Head of caudate nucleus (tissue), 42 donors: ENCODE measurements at regions not wholly inside any gene's neighbourhood (a gene's known extent, or its start where the extent isn't known, plus 50 kb on each side); places are given as distances from the start of the nearest gene placed in this dataset.
A peak's percentile ranks its signal among the peaks of the same experiment; 100 is the strongest.

Experiments
- DNase-seq, 42 donors: peaks; one replicate each; pipeline versions ENCODE4 v3.0.0 to v3.0.0-alpha.2; 2020 to 2021; ENCODE audit warnings: mixed read lengths in 7 of 42
- intact Hi-C: fragments of 100-400 bp; cut with DNase I; formaldehyde crosslinking; loops from one replicate; pipeline ENCODE4 v1.15.0; 2022

DNA sequence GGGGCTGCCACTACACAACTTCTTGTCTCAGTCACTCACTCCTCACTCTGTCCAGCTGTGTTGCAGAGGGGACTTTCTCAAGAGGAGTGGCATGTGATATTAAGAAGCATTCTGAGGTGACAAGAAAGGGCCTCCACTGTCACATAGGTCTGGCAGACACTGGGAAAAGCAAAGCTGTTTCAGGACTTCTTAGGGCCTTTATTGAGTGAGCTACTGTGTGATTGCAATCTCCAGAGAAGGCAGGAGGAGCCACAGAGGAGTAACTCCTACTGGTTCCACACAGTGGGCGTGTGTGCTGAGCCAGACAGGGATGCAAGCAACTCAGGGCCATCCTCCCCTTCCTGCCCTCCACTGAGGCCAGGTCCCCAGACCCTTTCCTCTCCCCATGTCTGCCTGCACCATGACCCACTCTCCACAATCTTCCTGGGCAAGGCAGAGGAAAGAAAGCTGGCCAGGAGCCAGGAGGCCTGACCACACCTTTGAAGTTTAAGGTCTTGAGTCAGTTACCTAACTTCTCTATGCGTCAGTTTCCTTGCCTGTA is 262.0 kb upstream of the ZMIZ1 start:
- no peak for DNase-seq
- intact Hi-C loops: no loop called here

DNA sequence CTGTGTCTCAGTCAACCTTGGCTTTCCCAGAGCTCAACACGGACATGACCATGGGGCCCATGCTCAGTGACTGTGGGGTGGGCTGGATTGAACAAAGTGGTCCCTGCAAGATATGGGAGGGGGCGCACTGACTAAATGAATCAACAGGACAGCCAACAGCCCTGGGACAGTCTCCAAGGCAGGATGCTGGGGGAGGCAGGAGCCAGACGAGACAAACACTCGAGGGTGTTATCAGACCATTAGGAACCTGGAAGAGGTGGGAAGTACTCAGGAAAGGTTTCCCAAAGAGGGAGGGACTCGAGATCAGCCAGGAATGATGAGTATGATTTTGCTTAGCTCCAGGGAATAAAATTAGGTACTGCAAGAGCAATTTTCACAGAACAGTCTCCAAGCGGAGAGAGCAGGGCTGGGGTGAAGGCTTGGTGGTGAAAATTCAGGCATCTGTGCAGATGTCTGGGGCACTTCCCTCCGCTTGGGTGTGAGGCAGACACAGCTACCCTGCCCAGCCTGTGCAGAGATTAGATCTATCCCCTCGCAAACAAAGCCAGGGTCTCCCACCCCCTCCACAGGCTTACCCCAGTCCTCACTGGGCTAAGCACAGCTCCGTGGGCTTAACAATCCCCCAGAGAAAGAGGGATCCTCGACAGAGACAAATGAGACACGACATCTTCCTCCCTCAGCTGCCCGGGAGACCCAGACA is 261.1 kb upstream of the ZMIZ1 start:
- DNase-seq: no peak
- intact Hi-C loops: no loop called here

DNA sequence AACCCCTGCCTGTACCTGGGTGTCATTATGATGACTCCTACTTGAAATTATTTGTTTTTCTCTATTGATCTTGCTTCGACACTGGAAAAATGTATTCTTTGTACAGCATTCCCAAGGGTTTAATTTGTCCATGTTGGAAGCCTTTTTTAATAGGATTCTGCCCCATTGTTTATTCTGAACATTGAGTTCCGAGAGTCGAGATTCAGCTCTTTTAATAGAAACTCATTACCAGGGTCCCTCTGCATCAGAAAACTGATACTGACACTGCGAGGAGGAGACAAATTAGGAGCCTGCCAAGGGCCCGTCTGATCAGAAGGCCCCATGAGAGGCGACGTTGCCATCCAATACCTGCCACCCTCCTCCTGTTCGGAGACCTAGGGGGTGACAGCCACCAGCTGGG is 260.5 kb upstream of the ZMIZ1 start:
- intact Hi-C loops: no loop called here
- no peak for DNase-seq

DNA sequence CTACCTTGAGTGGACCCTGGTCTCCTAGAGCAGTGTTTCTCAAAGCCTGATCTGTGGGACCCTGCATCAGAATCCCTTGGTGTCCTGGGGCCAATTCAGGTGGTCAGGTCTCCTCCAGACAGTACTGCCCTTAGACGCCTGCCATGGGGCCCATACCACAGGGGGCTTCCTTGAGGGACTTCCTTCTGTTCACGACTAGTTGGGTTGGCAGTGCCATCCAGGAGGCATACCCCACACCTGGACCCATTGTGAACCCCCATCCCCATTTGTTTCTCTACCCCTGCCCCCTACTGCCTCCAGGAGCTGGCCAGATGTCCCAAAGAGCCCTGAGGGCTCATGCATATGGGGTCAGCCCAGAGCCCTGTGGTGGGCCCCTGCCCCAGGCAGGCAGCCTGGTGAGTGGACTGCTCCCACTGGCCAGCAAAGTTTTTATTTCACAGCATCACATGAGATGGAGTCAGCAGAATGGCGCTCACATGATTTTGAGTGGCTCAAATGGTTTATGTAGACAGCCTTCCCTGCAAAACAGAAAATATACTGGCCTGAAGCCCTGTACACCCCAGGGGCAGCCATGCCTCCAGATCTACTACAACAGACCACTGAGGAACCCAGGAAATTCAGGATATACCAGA is 259.9 kb upstream of the ZMIZ1 start:
- intact Hi-C loops: no loop called here
- DNase-seq: no peak

DNA sequence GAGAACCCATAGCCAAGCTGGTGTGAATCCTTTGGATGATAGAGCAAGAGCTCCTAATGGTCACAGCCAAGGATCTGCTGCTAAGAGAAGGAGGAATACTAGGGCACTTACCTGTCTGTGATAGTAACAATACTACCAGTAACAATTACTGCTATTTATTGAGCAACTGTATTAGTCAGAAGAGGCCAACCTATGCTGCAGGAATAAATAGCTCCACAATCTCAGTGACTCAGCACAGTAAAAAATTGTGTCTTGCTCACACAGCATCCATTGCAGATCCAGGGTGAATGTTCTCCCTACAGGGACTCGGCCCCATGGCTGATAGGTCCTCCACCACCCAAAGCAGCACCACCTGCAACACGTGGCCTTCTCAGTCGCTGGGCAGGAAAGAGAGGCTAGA is 257.6 kb upstream of the ZMIZ1 start:
- intact Hi-C loops: no loop called here
- no peak for DNase-seq

DNA sequence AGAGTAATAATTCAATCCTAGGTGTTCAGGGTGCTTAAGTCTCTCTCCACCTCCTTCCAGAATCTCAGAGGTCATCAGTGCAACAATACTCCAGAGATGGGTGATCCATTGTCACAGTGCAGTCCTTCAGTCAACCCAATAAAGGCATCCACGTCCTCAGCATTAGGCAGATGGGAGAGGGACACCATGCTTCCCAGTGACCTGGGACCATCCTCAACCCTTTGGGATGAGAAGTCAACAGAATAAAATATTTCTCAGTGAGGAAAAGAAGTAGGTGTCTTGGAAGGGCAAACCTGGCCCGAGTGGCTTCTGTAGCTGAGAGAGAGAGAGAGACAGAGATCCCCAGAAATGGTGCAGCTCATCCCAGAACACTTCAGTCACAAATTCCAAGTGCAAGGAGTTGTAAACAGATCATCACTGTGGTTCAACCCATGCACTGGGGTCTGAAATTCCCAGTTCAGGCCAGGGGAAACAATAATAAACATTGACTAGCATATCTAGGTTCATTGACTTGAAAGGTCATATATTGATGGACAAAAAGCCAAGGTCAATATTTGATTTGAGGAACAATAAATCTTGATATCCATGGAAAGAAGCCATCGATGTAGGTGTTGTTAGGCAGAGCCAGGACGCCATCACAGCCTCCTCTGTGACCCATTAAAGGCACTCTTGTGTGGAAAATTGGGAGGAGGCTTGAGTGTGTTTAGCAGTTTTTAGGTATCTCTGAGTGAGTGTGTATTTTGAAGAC is 256.0 kb upstream of the ZMIZ1 start:
- intact Hi-C loops: no loop called here
- DNase-seq: no peak

DNA sequence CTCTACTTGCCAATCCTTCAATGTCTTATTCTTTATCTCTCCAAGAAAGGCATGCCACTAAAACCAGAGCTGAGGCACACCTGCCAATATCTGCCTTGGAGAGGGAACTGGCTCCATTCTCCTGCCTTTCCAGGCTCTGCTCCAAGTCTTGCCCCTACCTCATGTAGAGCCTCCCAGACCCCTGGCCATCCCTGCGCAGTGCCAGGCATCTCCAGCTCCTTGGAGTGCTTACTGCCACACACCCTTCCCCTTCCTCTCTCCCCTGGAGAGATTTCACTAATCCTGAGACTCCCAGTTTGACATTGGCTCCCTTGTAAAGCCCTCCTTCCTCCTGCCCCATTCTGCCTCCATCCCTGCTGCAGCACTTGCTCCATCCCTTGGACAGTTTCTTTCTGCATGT is 255.2 kb upstream of the ZMIZ1 start:
- DNase-seq: no peak
- intact Hi-C loops: no loop called here

DNA sequence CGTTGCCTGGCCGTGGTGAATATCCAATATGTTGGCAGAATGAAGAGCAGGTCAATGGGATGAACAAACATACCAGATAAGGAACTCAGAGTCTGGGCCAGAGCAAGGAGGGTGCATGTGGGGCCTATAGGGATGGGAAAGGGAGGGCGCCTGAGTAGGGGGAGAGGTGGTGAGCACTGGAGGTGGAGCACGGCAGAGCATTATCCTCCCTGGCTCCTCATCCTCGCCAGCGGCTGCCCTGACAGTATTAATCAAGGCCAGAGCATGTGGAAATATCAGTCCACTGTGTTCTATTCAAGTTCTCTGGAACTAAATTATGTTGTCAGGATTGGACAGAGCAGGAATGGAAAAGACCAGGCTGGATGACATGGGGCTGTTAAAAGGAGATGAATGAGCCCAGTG is 254.8 kb upstream of the ZMIZ1 start:
- no peak for DNase-seq
- intact Hi-C loops: no loop called here

DNA sequence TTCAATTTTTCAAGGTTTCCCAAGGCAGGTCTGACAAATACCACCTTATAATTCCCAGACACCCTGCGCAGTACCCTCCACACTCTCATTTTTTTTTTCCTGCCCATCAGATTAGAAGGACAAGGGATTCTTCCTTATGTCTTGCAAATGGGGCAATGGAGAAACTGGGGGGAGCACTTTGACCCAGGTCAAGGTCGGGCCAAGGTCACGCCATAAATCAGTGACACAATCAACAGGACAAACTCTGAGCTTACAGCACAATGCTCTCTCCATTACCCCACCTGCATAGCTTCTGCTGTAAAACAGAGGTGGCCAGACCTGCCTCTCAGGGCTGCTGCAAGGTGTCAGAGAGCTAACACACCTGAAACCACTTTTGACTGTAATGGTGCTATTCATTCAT is 254.4 kb upstream of the ZMIZ1 start:
- intact Hi-C loops: no loop called here

DNA sequence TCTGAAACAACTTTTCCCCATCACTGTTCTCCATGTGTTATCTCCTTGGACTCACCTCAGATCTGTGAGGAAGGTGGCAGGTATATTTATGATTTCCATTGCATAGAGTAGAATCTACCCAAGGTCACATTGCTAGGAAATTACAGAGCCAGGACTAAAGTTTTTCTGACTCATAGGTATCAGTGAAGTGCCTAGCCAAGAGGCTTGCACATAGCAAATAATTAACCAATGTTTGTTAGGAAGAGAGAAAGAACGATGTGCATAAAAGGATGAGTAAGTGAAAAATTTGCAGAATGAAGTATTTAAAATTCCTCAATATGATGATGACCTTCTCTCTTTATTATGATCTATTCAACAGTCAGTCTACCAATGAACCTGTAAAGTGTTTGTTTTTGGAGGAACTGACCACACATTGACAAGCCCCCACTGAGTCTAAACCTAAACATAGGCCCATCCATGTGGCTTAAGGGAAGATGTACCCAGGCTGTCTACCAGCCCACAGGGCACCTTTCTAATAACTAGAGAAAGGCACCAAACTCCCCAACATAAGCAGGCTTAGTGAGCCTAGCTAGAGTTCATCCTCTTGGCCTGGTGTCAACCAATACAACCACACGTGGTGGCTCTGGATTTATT is 252.9 kb upstream of the ZMIZ1 start:
- no peak for DNase-seq
- intact Hi-C loops: no loop called here

More for the DNA sequence above, 254.4 kb upstream of the ZMIZ1 start:
- no peak for DNase-seq

DNA sequence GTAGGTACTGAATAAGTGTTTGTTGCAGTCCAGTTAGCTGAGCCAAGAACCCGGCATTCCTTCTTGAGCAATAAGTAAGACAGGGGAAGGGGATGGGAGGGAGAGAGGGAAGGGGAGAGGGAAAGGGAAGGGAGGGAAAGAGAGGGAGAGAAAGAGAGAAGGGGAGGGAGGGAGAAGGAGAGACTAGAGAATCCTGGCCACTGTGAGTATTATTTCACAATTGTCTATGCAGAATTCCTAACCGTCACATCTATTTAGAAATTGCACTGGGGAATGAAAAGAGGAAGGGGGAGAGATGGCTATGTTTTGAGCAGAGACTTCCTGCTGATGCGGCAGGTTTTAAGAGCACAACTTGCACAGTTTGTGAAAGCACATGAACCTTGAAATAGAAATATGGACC is 251.4 kb upstream of the ZMIZ1 start:
- intact Hi-C loops: no loop called here
- no peak for DNase-seq

DNA sequence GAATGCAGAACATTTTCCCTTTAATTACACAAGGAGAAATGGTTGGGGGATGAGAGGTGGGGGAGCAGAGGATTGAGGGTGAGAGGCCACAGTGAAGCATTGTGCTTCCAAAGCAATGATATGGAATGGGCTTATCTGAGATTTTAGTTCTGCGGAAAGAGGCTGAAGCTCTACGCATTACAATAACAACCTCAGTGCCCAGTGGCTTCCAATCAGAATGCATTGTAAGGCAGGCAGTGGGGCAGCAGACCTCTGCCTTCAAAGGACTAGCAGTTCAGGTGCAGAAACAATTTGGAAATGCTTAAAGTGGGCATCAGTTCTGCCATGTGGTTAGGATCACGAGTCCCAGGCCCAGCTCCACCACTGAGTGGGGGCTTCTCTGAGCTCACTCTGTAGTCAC is 251.0 kb upstream of the ZMIZ1 start:
- no peak for DNase-seq
- intact Hi-C loops: no loop called here

DNA sequence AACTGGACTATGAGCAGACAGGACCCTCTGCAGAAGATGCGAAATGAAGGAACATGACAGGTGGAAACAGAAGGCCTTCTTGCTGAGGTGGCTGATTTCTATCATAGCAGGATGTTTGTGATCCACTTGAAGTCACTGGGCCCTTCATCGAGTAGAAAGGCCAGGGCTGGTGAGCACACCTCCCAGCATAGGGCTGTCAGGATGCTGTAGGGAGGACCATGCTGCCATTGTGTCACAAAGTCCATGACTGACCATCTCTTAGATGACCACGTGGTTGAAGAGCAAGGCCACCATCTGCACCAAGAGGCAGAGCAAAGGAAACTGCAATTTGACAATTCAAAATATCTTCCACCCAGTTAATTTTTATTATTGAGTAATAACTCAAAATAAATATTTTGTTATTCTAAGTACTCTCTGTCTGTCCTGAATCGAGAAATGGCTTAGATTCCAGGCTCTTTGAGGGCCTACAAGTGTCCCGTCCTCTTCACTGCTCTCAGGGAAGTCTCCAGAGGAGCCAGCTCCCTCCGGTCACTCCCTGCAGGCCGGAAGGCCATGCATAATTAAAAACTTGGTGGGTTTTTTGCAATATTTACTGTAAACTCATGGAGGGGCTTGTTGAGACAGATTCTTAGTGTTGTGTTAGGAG is 249.3 kb upstream of the ZMIZ1 start:
- no peak for DNase-seq
- intact Hi-C loops: no loop called here

DNA sequence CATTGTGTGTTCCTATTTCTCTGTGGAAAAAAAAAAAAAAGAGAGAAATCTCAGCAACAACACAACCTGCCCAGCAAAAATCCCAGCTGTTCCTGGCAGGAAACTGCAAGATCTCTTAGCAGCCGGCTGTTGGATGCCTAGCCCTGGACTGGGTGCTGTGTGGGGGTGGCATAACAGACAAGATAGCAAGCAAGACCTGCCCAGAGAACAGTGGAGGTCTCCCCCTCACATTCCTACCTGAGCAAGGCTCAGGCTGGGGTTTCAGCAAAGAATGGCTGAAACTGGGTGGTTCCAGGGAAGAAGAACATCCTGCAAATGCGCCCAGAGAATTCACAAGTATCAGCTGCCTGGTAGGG is 248.8 kb upstream of the ZMIZ1 start:
- peak in 1 of 42 donors; percentile 3 for DNase-seq
- intact Hi-C loops: no loop called here

DNA sequence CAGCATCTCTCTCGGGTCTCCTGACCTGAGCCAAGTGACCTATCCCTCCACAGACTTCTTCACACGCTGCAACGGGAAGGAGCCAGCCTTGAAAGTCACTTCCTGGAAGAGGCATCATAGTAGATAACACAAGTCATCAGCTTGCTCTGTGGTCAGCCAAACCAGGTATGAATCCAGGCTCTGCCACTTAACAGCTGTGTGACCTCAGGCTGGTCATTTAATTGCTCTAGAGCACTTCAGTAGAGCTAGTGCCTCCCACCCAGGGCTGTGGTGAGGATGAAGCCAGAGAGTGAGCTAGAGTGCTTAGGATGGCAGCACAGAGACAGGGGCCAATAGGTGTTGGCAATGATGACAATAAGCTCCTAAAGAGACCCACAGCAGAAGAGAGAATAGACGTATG is 247.7 kb upstream of the ZMIZ1 start:
- intact Hi-C loops: no loop called here
- no peak for DNase-seq

DNA sequence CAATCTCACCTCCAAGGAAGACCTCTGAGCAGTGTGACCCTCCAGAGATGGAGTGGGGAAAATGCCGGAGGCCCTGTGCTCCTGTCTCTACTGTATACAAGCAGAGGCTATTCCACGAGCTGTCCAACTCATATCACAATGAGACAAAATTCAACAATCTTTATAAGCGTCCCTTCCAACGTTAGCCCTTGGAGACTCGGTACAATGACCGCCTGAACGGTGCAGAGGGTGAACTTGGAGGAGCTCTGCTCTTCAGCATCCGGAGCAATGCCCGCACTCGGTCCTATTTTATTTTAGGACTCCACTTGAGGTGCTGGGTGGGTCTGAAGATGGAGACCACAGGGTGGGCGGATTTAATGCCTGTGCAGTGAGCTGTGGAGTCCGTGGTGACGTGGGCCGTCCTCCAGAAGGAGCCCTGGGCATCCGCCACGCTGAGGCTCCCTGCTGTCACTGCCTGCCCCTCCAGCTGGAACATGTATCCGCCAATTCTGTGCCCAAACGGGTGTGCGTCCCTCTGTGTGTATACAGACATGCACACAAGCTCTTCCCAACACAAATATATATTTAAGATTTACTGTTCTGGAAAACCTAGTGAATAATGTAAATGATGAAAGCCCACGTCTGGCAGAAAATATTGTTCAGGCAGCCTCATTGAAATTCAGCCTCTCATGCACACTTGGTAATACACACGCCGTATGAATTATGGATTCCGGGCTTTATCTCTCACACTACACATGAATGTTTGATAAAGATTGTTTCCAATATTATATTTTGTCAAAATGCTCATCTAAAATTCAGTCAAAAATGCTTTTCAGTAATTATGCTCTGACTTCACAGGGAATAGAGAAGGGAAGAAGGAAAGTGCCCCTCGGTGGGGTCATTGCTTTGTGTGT is 239.9 kb upstream of the ZMIZ1 start:
- intact Hi-C loops: no loop called here

DNA sequence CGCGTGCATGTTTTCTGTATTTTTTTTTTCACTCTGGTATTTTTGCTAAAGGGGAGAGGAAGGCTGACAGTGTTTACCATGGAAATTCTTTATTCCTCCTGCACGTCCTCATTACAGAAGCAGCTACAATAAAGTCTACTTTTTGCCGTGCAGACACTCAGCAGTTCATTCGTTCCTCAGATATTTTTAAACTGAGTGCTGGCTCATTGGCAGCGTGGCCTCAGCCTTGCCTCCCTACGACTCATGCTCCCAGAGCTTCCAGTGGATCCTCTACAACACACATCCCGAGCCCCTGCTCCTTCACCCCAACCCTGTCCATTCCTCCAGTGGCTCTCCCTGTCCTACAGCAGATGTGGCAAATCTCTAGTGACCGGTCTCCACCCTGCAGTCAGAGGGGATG is 239.2 kb upstream of the ZMIZ1 start:
- no peak for DNase-seq
- intact Hi-C loops: no loop called here

More for the DNA sequence above, 239.9 kb upstream of the ZMIZ1 start:
- DNase-seq: no peak
